Peyer's patch (tissue), 4 donors: ENCODE measurements at regions not wholly inside any gene's neighbourhood (a gene's known extent, or its start where the extent isn't known, plus 50 kb on each side); places are given as distances from the start of the nearest gene placed in this dataset.

ENCODE experiments used
- DNase-seq, 3 donors: peaks; one replicate each; pipeline ENCODE4 v3.0.0-alpha.2; 2017 to 2019
- H3K27ac ChIP-seq, 4 donors: fragments of 200-600 bp; sonication (generic); one replicate each; pipeline ENCODE4 v1.5.1; 2016 to 2019
- H3K27me3 ChIP-seq, 2 donors: fragments of 200-600 bp; sonication (generic); one replicate each; pipeline ENCODE4 v1.5.1; 2019
- H3K36me3 ChIP-seq, 3 donors: fragments of 200-600 bp; sonication (generic); one replicate each; pipeline ENCODE4 v1.5.1; 2016 to 2019
- H3K4me1 ChIP-seq, 4 donors: fragments of 200-600 bp; sonication (generic); one replicate each; pipeline ENCODE4 v1.5.1; 2016 to 2019
- H3K4me3 ChIP-seq, 4 donors: fragments of 200-600 bp; sonication (generic); 1 replicate in 3 of 4; 2 replicates in 1 of 4; pipeline ENCODE4 v1.5.1; 2016 to 2019; ENCODE audit warnings: mild to moderate bottlenecking in 1 of 4
- H3K9me3 ChIP-seq, 4 donors: fragments of 200-600 bp; sonication (generic); one replicate each; pipeline ENCODE4 v1.5.1; 2016 to 2019; ENCODE audit warnings: mild to moderate bottlenecking in 1 of 4
- CTCF ChIP-seq, 6 experiments: fragments of 450-650 bp in 4 of 6; fragments of 200-600 bp in 2 of 6; sonication (generic) in 1 of 6; IDR thresholded peaks; one replicate each; pipeline ENCODE4 v1.5.1; 2017 to 2019; ENCODE audit warnings: antibody characterized with exemption in 6 of 6, mild to moderate bottlenecking in 3 of 6, moderate library complexity in 1 of 6
- POLR2A ChIP-seq, 2 donors: fragments of 450-650 bp; IDR thresholded peaks; one replicate each; pipeline ENCODE4 v1.5.1; 2017; ENCODE audit warnings: antibody characterized with exemption in 2 of 2, mild to moderate bottlenecking in 2 of 2, moderate library complexity in 2 of 2

DNA sequence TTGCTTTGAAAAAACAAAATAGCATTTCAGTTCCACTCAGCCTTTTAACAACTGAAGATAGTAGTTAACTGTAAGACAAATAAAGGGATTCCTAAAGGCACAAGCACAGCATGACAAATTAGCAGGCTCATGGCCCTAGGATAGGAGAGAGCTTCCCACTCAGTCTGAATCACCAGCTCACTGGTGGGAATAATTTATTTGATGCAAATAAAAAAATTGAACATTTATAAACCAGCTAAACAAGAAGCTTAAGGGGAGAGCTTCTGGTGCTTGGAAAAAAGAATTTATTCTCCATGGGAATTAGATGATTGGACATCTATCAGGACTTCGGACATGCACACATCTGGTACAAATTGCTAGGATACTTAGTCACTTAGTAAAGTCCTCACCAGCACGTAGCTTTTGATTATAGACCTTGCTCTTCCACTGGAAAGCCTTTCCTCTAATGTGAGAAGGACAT, 294.1 kb upstream of the TNC start:
- Histone ChIP-seq H3K4me1 (peaks cover 0 to 10% (median 0%) of the 10 kb centered on the region in 4 donors), H3K9me3 (no peaks in the 10 kb centered on the region), H3K27me3 (no peaks in the 10 kb centered on the region), H3K36me3 (no peaks in the 10 kb centered on the region), H3K4me3 (no peak overlapping the region), H3K27ac (no peak overlapping the region)
- DNase-seq = no peak
- TF ChIP-seq CTCF (IDR thresholded peaks at IDR 0.05) = no peak
- no peak for TF ChIP-seq POLR2A (IDR thresholded peaks at IDR 0.05)

DNA sequence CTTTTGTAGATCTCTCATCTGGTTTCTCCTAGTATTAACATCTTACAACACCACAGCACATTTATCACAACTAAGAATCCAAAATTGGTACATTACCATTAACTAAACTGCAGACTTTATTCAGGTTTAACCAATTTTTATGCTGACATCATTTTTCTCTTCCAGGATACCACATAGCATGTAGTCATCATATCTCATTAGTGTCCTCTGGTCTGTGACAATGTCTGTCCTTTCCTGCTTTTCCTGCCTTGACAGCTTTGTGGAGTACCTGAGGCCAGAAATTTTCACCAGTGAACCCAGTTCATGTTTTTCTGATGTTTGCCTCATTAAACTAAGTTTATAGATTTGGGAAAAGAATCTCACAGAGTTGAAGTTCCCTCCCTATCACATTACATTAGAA, 294.7 kb upstream of the TNC start:
- H3K27me3 ChIP-seq = no peaks in the 10 kb centered on the region
- DNase-seq = no peak
- H3K4me3 ChIP-seq = no peak overlapping the region
- TF ChIP-seq POLR2A (IDR thresholded peaks at IDR 0.05) = no peak
- TF ChIP-seq CTCF (IDR thresholded peaks at IDR 0.05) = no peak
- no peaks in the 10 kb centered on the region for H3K36me3 ChIP-seq
- peaks cover 0 to 10% (median 0%) of the 10 kb centered on the region in 4 donors for H3K4me1 ChIP-seq
- no peak overlapping the region for H3K27ac ChIP-seq
- no peaks in the 10 kb centered on the region for H3K9me3 ChIP-seq

DNA sequence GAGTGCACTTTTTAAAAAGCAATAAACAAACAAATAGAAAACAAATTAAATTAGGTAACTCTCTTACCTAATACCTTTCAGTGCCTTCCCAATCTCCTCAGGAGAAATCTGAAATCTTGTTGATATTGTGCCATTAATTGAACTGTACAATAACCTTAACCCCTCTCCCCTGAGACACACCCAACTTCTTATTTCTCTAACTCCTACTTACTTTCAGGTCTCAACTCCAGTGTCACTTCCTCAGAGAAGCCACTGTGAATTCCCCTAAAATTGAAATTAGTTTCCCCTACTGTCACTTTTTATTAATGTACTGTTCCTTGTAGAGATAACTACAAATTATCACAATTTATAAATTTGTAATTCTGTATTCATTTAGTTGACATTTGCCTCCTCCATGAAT, 295.3 kb upstream of the TNC start:
- no peaks in the 10 kb centered on the region for H3K27me3 ChIP-seq
- H3K27ac ChIP-seq = no peak overlapping the region
- no peak for DNase-seq
- no peak overlapping the region for H3K4me3 ChIP-seq
- peaks cover 0 to 10% (median 0%) of the 10 kb centered on the region in 4 donors for H3K4me1 ChIP-seq
- H3K36me3 ChIP-seq = no peaks in the 10 kb centered on the region
- H3K9me3 ChIP-seq = no peaks in the 10 kb centered on the region
- TF ChIP-seq POLR2A (IDR thresholded peaks at IDR 0.05) = no peak
- no peak for TF ChIP-seq CTCF (IDR thresholded peaks at IDR 0.05)

- no peaks in the 10 kb centered on the region for H3K27me3 ChIP-seq
- no peaks in the 10 kb centered on the region for H3K36me3 ChIP-seq
- TF ChIP-seq POLR2A (IDR thresholded peaks at IDR 0.05) (no peak), CTCF (IDR thresholded peaks at IDR 0.05) (no peak)
- DNase-seq = no peak
- no peaks in the 10 kb centered on the region for H3K9me3 ChIP-seq
- peaks cover 0 to 10% (median 0%) of the 10 kb centered on the region in 4 donors for H3K4me1 ChIP-seq
- H3K27ac ChIP-seq = no peak overlapping the region
- no peak overlapping the region for H3K4me3 ChIP-seq
These were observed 295.9 kb upstream of the TNC start for GRCh38 chr9:115413766-115414382.

- no peak for DNase-seq
- no peaks in the 10 kb centered on the region for H3K27me3 ChIP-seq
- TF ChIP-seq CTCF (IDR thresholded peaks at IDR 0.05) = no peak
- TF ChIP-seq POLR2A (IDR thresholded peaks at IDR 0.05) = no peak
These were observed 296.6 kb upstream of the TNC start for GRCh38 chr9:115414561-115414960.

More at GRCh38 chr9:115414561-115414960, 296.6 kb upstream of the TNC start:
- Histone ChIP-seq H3K4me3 (no peak overlapping the region), H3K4me1 (peaks cover 0 to 10% (median 0%) of the 10 kb centered on the region in 4 donors), H3K27ac (no peak overlapping the region), H3K36me3 (no peaks in the 10 kb centered on the region), H3K9me3 (no peaks in the 10 kb centered on the region)
